ENCODE measurements at regions not wholly inside any gene's neighbourhood (a gene's known extent, or its start where the extent isn't known, plus 50 kb on each side); places are given as distances from the start of the nearest gene placed in this dataset.
"Not testable (repeated sequence)": the region's sequence is repeated elsewhere in the genome, so short reads cannot be mapped to it uniquely, and the experiment has no call there.

- no peak for DNase-seq
These were observed 208.3 kb downstream of the EXOC5 start for GRCh38 chr14:57060276-57060955.

- DNase-seq, result no peak
These were observed 210.4 kb downstream of the EXOC5 start for GRCh38 chr14:57058319-57058718.

- DNase-seq, result peak; percentile 41
These were observed 210.9 kb downstream of the EXOC5 start for GRCh38 chr14:57057803-57058202.

GRCh38 chr14:57056522-57056921 lies 212.2 kb downstream of the EXOC5 start:
- not testable (repeated sequence) for DNase-seq

- DNase-seq, result no peak
These were observed 215.9 kb downstream of the EXOC5 start for GRCh38 chr14:57052705-57053302.

- no peak for DNase-seq
These were observed 217.1 kb downstream of the EXOC5 start for GRCh38 chr14:57051633-57052032.

- DNase-seq, result no peak
These were observed 218.9 kb downstream of the EXOC5 start for GRCh38 chr14:57049848-57050247.

- no peak for DNase-seq
These were observed 222.5 kb downstream of the EXOC5 start for GRCh38 chr14:57046175-57046574.

GRCh38 chr14:57044101-57044973 lies 224.4 kb downstream of the EXOC5 start:
- DNase-seq, result not testable (repeated sequence)

- no peak for DNase-seq
These were observed 228.4 kb upstream of the OTX2 start for GRCh38 chr14:57038689-57039088.

- no peak for DNase-seq
These were observed 221.2 kb upstream of the OTX2 start for GRCh38 chr14:57031474-57031873.

- no peak for DNase-seq
These were observed 219.5 kb upstream of the OTX2 start for GRCh38 chr14:57029620-57030253.

GRCh38 chr14:57025456-57025855 lies 215.2 kb upstream of the OTX2 start:
- no peak for DNase-seq

GRCh38 chr14:57022608-57023007 lies 212.3 kb upstream of the OTX2 start:
- DNase-seq, result no peak

- no peak for DNase-seq
These were observed 207.8 kb upstream of the OTX2 start for GRCh38 chr14:57018065-57018464.

- no peak for DNase-seq
These were observed 203.7 kb upstream of the OTX2 start for GRCh38 chr14:57013987-57014386.

- DNase-seq, result no peak
These were observed 199.6 kb upstream of the OTX2 start for GRCh38 chr14:57009585-57010515.

GRCh38 chr14:57008534-57008933 lies 198.3 kb upstream of the OTX2 start:
- DNase-seq, result no peak

GRCh38 chr14:56998728-56999127 lies 188.4 kb upstream of the OTX2 start:
- no peak for DNase-seq

- no peak for DNase-seq
These were observed 186.6 kb upstream of the OTX2 start for GRCh38 chr14:56996721-56997399.

GRCh38 chr14:56995010-56995409 lies 184.7 kb upstream of the OTX2 start:
- no peak for DNase-seq

Data from right hindlimb (tissue), 1 donor.